Spleen (tissue), 11 donors: ENCODE measurements at regions not wholly inside any gene's neighbourhood (a gene's known extent, or its start where the extent isn't known, plus 50 kb on each side); places are given as distances from the start of the nearest gene placed in this dataset.

Source experiments
- DNase-seq: peaks from one replicate; pipeline ENCODE4 v3.0.0-alpha.2; 2020
- H3K27ac ChIP-seq, 8 donors: fragments of 200-600 bp; sonication (generic) in 7 of 8; 1 replicate in 4 of 8; 2 replicates in 4 of 8; pipeline versions ENCODE4 v1.5.0 to v1.8.0; 2016 to 2021; ENCODE audit warnings: inconsistent platforms in 4 of 8, mild to moderate bottlenecking in 4 of 8, moderate library complexity in 1 of 8
- H3K27me3 ChIP-seq, 7 donors: fragments of 200-600 bp; sonication (generic) in 6 of 7; replicated peaks in 1 of 7; 1 replicate in 4 of 7; 2 replicates in 3 of 7; pipeline versions ENCODE4 v1.5.0 to v1.8.0; 2016 to 2021; ENCODE audit warnings: inconsistent platforms in 3 of 7, mild to moderate bottlenecking in 1 of 7
- H3K36me3 ChIP-seq, 6 donors: fragments of 200-600 bp; sonication (generic) in 5 of 6; 1 replicate in 4 of 6; 2 replicates in 2 of 6; pipeline versions ENCODE4 v1.5.0 to v1.8.0; 2016 to 2021; ENCODE audit warnings: inconsistent platforms in 2 of 6
- H3K4me1 ChIP-seq, 6 donors: fragments of 200-600 bp; sonication (generic) in 5 of 6; 1 replicate in 3 of 6; 2 replicates in 3 of 6; pipeline versions ENCODE4 v1.5.0 to v1.8.0; 2016 to 2021; ENCODE audit warnings: inconsistent platforms in 3 of 6
- H3K4me3 ChIP-seq, 8 donors: fragments of 200-600 bp; sonication (generic) in 7 of 8; 1 replicate in 4 of 8; 2 replicates in 4 of 8; pipeline versions ENCODE4 v1.5.0 to v1.8.0; 2016 to 2021; ENCODE audit warnings: inconsistent platforms in 4 of 8, mild to moderate bottlenecking in 4 of 8, moderate library complexity in 2 of 8
- H3K9me3 ChIP-seq, 8 donors: fragments of 200-600 bp; sonication (generic) in 7 of 8; 1 replicate in 4 of 8; 2 replicates in 4 of 8; pipeline versions ENCODE4 v1.5.0 to v1.8.0; 2016 to 2021; ENCODE audit warnings: inconsistent platforms in 4 of 8
- CTCF ChIP-seq, 11 experiments: fragments of 200-600 bp in 7 of 11; fragments of 450-650 bp in 4 of 11; sonication (generic) in 4 of 11; IDR thresholded peaks in 8 of 11; conservative IDR thresholded peaks in 3 of 11; 1 replicate in 7 of 11; 2 replicates in 4 of 11; pipeline versions ENCODE4 v1.4.0 to v1.8.0; 2016 to 2021; ENCODE audit warnings: antibody characterized with exemption in 11 of 11, inconsistent platforms in 4 of 11, mild to moderate bottlenecking in 1 of 11
- POLR2A ChIP-seq, 3 donors: fragments of 450-650 bp; IDR thresholded peaks; one replicate each; pipeline ENCODE4 v1.5.1; 2017; ENCODE audit warnings: antibody characterized with exemption in 3 of 3, mild to moderate bottlenecking in 1 of 3
- POLR2AphosphoS5 ChIP-seq, 3 donors: sonication (generic); formaldehyde crosslinking; IDR thresholded peaks; one replicate each; pipeline ENCODE4 v1.5.1; 2017; ENCODE audit warnings: antibody characterized with exemption in 3 of 3
- WGBS, 5 donors: extraction: QIAGEN DNeasy Blood & Tissue Kit in 3 of 5; methylation state at CpG; one replicate each; pipeline versions ENCODE4 v1.1.5 to v1.1.7; 2013 to 2018; 5-methylcytosine and 5-hydroxymethylcytosine counted together
- intact Hi-C: fragments of 100-400 bp; cut with DNase I; formaldehyde crosslinking; loops from one replicate; pipeline ENCODE4 v1.15.0; 2023; ENCODE audit warnings: low total_unique reads
- donor health status: healthy with polysubstance abuse.
- donor health status: DM: no; HTN: no; CAD: no; lungs with moderate emphysema.
- donor health status: DM: no; HTN: no; CAD: no.
- donor health status: Bipolar disorder and iron deficiency.
- donor health status: healthy.
- donor health status: DM: no; HTN: no; CAD: no.
- donor health status: DM: yes; HTN: yes; CAD: no.

GRCh38 chr9:95634114-95634513 lies 117.3 kb upstream of the PTCH1 start:
- intact Hi-C loops: no loop called here
- no peak overlapping the region for H3K4me3 ChIP-seq
- peaks cover 0 to 11% (median 0%) of the 10 kb centered on the region in 8 donors for H3K9me3 ChIP-seq
- WGBS, 5 donors: 64 to 99% (median 84%) methylated on average over 3 to 4 of the region's 4 CpGs
- no peak for TF ChIP-seq POLR2AphosphoS5 (IDR thresholded peaks at IDR 0.05)
- TF ChIP-seq POLR2A (IDR thresholded peaks at IDR 0.05): no peak
- TF ChIP-seq CTCF (IDR thresholded peaks at IDR 0.05 in 8 of 11, conservative IDR thresholded peaks at IDR 0.05 in 3 of 11): no peak
- DNase-seq: no peak
- no peaks in the 10 kb centered on the region for H3K36me3 ChIP-seq
- H3K27ac ChIP-seq: no peak overlapping the region
- no peaks in the 10 kb centered on the region for H3K4me1 ChIP-seq
- H3K27me3 ChIP-seq: peaks cover 0 to 6% (median 0%) of the 10 kb centered on the region in 7 donors

GRCh38 chr9:95629585-95629984 lies 112.8 kb upstream of the PTCH1 start:
- Histone ChIP-seq H3K27me3 (peaks cover 0 to 26% (median 0%) of the 10 kb centered on the region in 7 donors), H3K36me3 (no peaks in the 10 kb centered on the region), H3K27ac (no peak overlapping the region), H3K4me3 (no peak overlapping the region), H3K9me3 (peaks cover 0 to 5% (median 0%) of the 10 kb centered on the region in 8 donors), H3K4me1 (peaks cover 0 to 14% (median 5%) of the 10 kb centered on the region in 6 donors)
- TF ChIP-seq POLR2AphosphoS5 (IDR thresholded peaks at IDR 0.05): no peak
- TF ChIP-seq CTCF (IDR thresholded peaks at IDR 0.05 in 8 of 11, conservative IDR thresholded peaks at IDR 0.05 in 3 of 11): no peak
- no peak for TF ChIP-seq POLR2A (IDR thresholded peaks at IDR 0.05)
- DNase-seq: peak; percentile 39
- intact Hi-C loops: no loop called here
- 76 to 87% (median 81%) methylated on average over 6 of the region's 6 CpGs for WGBS, 5 donors

- H3K9me3 ChIP-seq: peaks cover 0 to 5% (median 0%) of the 10 kb centered on the region in 8 donors
- intact Hi-C loops: no loop called here
- 51 to 65% (median 61%) methylated on average over 8 of the region's 8 CpGs for WGBS, 5 donors
- DNase-seq: peak; percentile 41
- TF ChIP-seq POLR2AphosphoS5 (IDR thresholded peaks at IDR 0.05) (no peak), POLR2A (IDR thresholded peaks at IDR 0.05) (no peak), CTCF (IDR thresholded peaks at IDR 0.05 in 8 of 11, conservative IDR thresholded peaks at IDR 0.05 in 3 of 11) (no peak)
- H3K27me3 ChIP-seq: peaks cover 0 to 26% (median 0%) of the 10 kb centered on the region in 7 donors
- H3K27ac ChIP-seq: peak overlapping the region in 6 of 8 donors; percentile 51 to 87 (median 79)
- H3K36me3 ChIP-seq: no peaks in the 10 kb centered on the region
- no peak overlapping the region for H3K4me3 ChIP-seq
- peaks cover 0 to 14% (median 5%) of the 10 kb centered on the region in 6 donors for H3K4me1 ChIP-seq
Measured at GRCh38 chr9:95627802-95628201, 111.0 kb upstream of the PTCH1 start.

GRCh38 chr9:95626885-95627558 lies 110.3 kb upstream of the PTCH1 start:
- intact Hi-C loops: no loop called here
- 23 to 32% (median 28%) methylated on average over 21 of the region's 21 CpGs for WGBS, 5 donors
- Histone ChIP-seq H3K36me3 (no peaks in the 10 kb centered on the region), H3K4me1 (peaks cover 0 to 14% (median 5%) of the 10 kb centered on the region in 6 donors), H3K4me3 (peak overlapping the region in 1 of 8 donors; percentile 36), H3K27me3 (peaks cover 0 to 26% (median 0%) of the 10 kb centered on the region in 7 donors), H3K9me3 (peaks cover 0 to 5% (median 0%) of the 10 kb centered on the region in 8 donors), H3K27ac (peak overlapping the region; percentile 30 to 87 (median 72))
- DNase-seq: peak; percentile 80
- TF ChIP-seq POLR2A (IDR thresholded peaks at IDR 0.05): no peak
- TF ChIP-seq POLR2AphosphoS5 (IDR thresholded peaks at IDR 0.05): peak; percentile 78 to 85 (median 80)
